K562 (cell line): ENCODE measurements at regions not wholly inside any gene's neighbourhood (a gene's known extent, or its start where the extent isn't known, plus 50 kb on each side); places are given as distances from the start of the nearest gene placed in this dataset.

Experiments used
- ATAC-seq: fragments of 200-7000 bp; cut with Tn5 transposase; 3 replicates; pipeline ENCODE4 v1.9.1; 2020; ENCODE audit warnings: moderate library complexity
- BruUV-seq: library from RNA; stranded (reverse); fragments of 400-500 nt; replicated peaks from 2 replicates; lab custom pipeline; 2021; lab: Mats Ljungman, UMichigan
- CTCF ChIA-PET: fragments of 300-600 bp; formaldehyde crosslinking; extraction: SDS; loops from one replicate; lab custom pipeline; 2021; ENCODE audit warnings: low intra/inter-chr PET ratio; lab: Yijun Ruan, JAX
- POLR2A ChIA-PET: fragments of 300-600, 350-650 bp; sonication (Branson Sonifier 250); formaldehyde crosslinking; extraction: SDS; loops from one replicate; lab custom pipeline; 2021; ENCODE audit warnings: antibody characterized with exemption, inconsistent platforms; lab: Yijun Ruan, JAX
- DNase-seq, 4 experiments: peaks; one replicate each; pipeline versions ENCODE4 v3.0.0 to v3.0.0-alpha.2; 2011 to 2018; ENCODE audit warnings: low spot score in 3 of 4, mixed read lengths in 3 of 4; ENCODE audit errors: extremely low read depth in 1 of 4
- FAIRE-seq: peaks from 2 replicates; lab custom pipeline; 2011; peaks lifted over from hg19 to GRCh38; lab: Jason Lieb, UNC
- H2AFZ ChIP-seq: 2 replicates; pipeline ENCODE4 v1.6.0; 2011; ENCODE audit warnings: low read depth, low read length, control low read depth, inconsistent platforms
- H3K27ac ChIP-seq: fragments of 200-600 bp; 3 replicates; pipeline ENCODE4 v1.8.0; 2011; ENCODE audit warnings: low read depth, mild to moderate bottlenecking, control low read depth, inconsistent platforms, low read length, moderate library complexity, mixed read lengths; ENCODE audit errors: extremely low read depth
- H3K27me3 ChIP-seq, 2 experiments: fragments of 300-600 bp in 1 of 2; 2 replicates in 1 of 2; 3 replicates in 1 of 2; pipeline versions ENCODE4 v1.6.0 to v1.8.0; 2011; ENCODE audit warnings: inconsistent platforms in 2 of 2, low read length in 2 of 2, mild to moderate bottlenecking in 1 of 2, mixed read lengths in 1 of 2, moderate library complexity in 1 of 2; ENCODE audit not compliant: control insufficient read depth in 2 of 2, insufficient read depth in 2 of 2
- H3K36me3 ChIP-seq: fragments of 300-600 bp; 3 replicates; pipeline ENCODE4 v1.8.0; 2011; ENCODE audit warnings: mild to moderate bottlenecking, low read length, inconsistent platforms; ENCODE audit not compliant: control insufficient read depth, insufficient read depth
- H3K4me1 ChIP-seq, 2 experiments: fragments of 200-600 bp in 1 of 2; replicated peaks in 1 of 2; 2 replicates in 1 of 2; 3 replicates in 1 of 2; pipeline versions ENCODE4 v1.5.1 to v1.8.0; 2011; ENCODE audit warnings: inconsistent platforms in 2 of 2, low read length in 2 of 2, mild to moderate bottlenecking in 1 of 2, mixed read lengths in 1 of 2, moderate library complexity in 1 of 2; ENCODE audit not compliant: control insufficient read depth in 2 of 2, insufficient read depth in 2 of 2
- H3K4me2 ChIP-seq: 2 replicates; pipeline ENCODE4 v1.6.1; 2011; ENCODE audit warnings: low read length, control low read depth, inconsistent platforms, mixed read lengths; ENCODE audit not compliant: insufficient read depth
- H3K4me3 ChIP-seq: fragments of 200-600 bp; sonication (generic), shearing (Covaris generic); 2 replicates; pipeline ENCODE4 v1.5.1; 2016; ENCODE audit warnings: control low read depth, inconsistent platforms
- H3K79me2 ChIP-seq: fragments of 200-600 bp; 3 replicates; pipeline ENCODE4 v1.8.0; 2011; ENCODE audit warnings: low read length, inconsistent platforms; ENCODE audit not compliant: control insufficient read depth, insufficient read depth
- H3K9ac ChIP-seq, 2 experiments: 2 replicates each; pipeline versions ENCODE4 v1.6.0 to v1.6.1; 2011; ENCODE audit warnings: low read depth in 2 of 2, low read length in 2 of 2, control low read depth in 1 of 2, inconsistent platforms in 1 of 2, mild to moderate bottlenecking in 1 of 2, mixed read lengths in 1 of 2; ENCODE audit not compliant: insufficient read depth in 1 of 2
- H3K9me1 ChIP-seq: one replicate; pipeline ENCODE4 v1.6.0; 2011; ENCODE audit warnings: inconsistent platforms, mild to moderate bottlenecking, low read length, moderate library complexity; ENCODE audit not compliant: control insufficient read depth, insufficient read depth
- H3K9me3 ChIP-seq: replicated peaks from 2 replicates; pipeline ENCODE4 v1.5.1; 2011; ENCODE audit warnings: low read depth, low read length, inconsistent platforms; ENCODE audit not compliant: control insufficient read depth, insufficient read depth
- H4K20me1 ChIP-seq: replicated peaks from 2 replicates; pipeline ENCODE4 v1.6.1; 2011; ENCODE audit warnings: low read length, inconsistent platforms, mixed read lengths; ENCODE audit not compliant: control insufficient read depth, insufficient read depth
- BCLAF1 ChIP-seq, 2 experiments: fragments of 450-650 bp in 1 of 2; IDR thresholded peaks; 2 replicates each; pipeline ENCODE4 v1.6.1; 2011 to 2017; ENCODE audit warnings: low read depth in 2 of 2, antibody characterized with exemption in 1 of 2, borderline replicate concordance in 1 of 2, low read length in 1 of 2, mild to moderate bottlenecking in 1 of 2, mixed read lengths in 1 of 2; ENCODE audit not compliant: control insufficient read depth in 1 of 2
- E2F5 ChIP-seq: sonication (generic); formaldehyde crosslinking; IDR thresholded peaks from 2 replicates; pipeline ENCODE4 v1.8.0; 2022; ENCODE audit warnings: mild to moderate bottlenecking, missing genetic modification reagents
- FIP1L1 ChIP-seq: fragments of 200-400 bp; formaldehyde crosslinking; IDR thresholded peaks from 2 replicates; pipeline ENCODE4 v1.6.1; 2018; ENCODE audit warnings: mild to moderate bottlenecking, low read depth, low read length; ENCODE audit not compliant: poor library complexity, severe bottlenecking
- NR2C2 ChIP-seq, 2 experiments: fragments of 200-800 bp in 1 of 2; sonication (Bioruptor generic) in 1 of 2; sonication (generic) in 1 of 2; formaldehyde crosslinking in 1 of 2; IDR thresholded peaks; 2 replicates each; pipeline versions ENCODE4 v1.6.1 to v1.8.0; 2016 to 2022; ENCODE audit warnings: mild to moderate bottlenecking in 1 of 2, missing compliant biosample characterization in 1 of 2, missing genetic modification characterization in 1 of 2, missing genetic modification reagents in 1 of 2
- POLR2G ChIP-seq: fragments of 200-400 bp; formaldehyde crosslinking; IDR thresholded peaks from 2 replicates; pipeline ENCODE4 v1.6.1; 2017; ENCODE audit warnings: low read depth, mild to moderate bottlenecking, antibody characterized with exemption, low read length, moderate library complexity
- ZBTB1 ChIP-seq: sonication (generic); formaldehyde crosslinking; IDR thresholded peaks from 2 replicates; pipeline ENCODE4 v1.8.1; 2023; ENCODE audit warnings: missing genetic modification reagents, low read depth, mild to moderate bottlenecking, borderline replicate concordance
- ZBTB34 ChIP-seq: fragments of 250-450 bp; sonication (Bioruptor Pico); IDR thresholded peaks from 2 replicates; pipeline ENCODE4 v1.8.0; 2021; ENCODE audit warnings: mild to moderate bottlenecking, moderate library complexity
- ZBTB9 ChIP-seq: fragments of 450-650 bp; formaldehyde crosslinking; IDR thresholded peaks from 2 replicates; pipeline ENCODE4 v1.4.0; 2020; ENCODE audit warnings: mild to moderate bottlenecking, moderate library complexity
- ZFPM2 ChIP-seq: fragments of 250-450 bp; sonication (Bioruptor Pico); IDR thresholded peaks from 2 replicates; pipeline ENCODE4 v1.5.1; 2022; ENCODE audit warnings: mild to moderate bottlenecking
- ZNF41 ChIP-seq: fragments of 250-450 bp; sonication (Bioruptor Pico); conservative IDR thresholded peaks from 2 replicates; pipeline ENCODE4 v1.4.0; 2020; ENCODE audit warnings: mild to moderate bottlenecking
- ZNF75A ChIP-seq: fragments of 450-650 bp; formaldehyde crosslinking; IDR thresholded peaks from 2 replicates; pipeline ENCODE4 v1.4.0; 2020; ENCODE audit warnings: mild to moderate bottlenecking
- in situ Hi-C: fragments of 300-500 bp; cut with MboI; formaldehyde crosslinking; loops from 4 replicates; pipeline ENCODE4 v1.15.0; 2018; ENCODE audit warnings: inconsistent platforms, mixed read lengths
- intact Hi-C: fragments of 100-400 bp; cut with micrococcal nuclease; formaldehyde crosslinking; loops from 2 replicates; pipeline ENCODE4 v1.14.2; 2022

GRCh38 chr3:27031476-27031875 is 337.7 kb downstream of the NEK10 start (continued):
- TF ChIP-seq ZBTB9 (CRISPR knock-in tag) (no peak), ZNF75A (CRISPR knock-in tag) (no peak), E2F5 (CRISPR knock-in tag) (no peak), NR2C2 (CRISPR knock-in tag; IDR thresholded peaks at IDR 0.05) (no peak), NR2C2 (tag; IDR thresholded peaks at IDR 0.05) (no peak)

GRCh38 chr3:27034255-27034654 is 334.9 kb downstream of the NEK10 start:
- DNase-seq (no peak), FAIRE-seq (no peak), ATAC-seq (no peak)
- Histone ChIP-seq H3K4me1 (no peaks in the 10 kb centered on the region), H3K4me3 (no peak overlapping the region), H4K20me1 (no peaks in the 10 kb centered on the region), H3K36me3 (no peaks in the 10 kb centered on the region), H3K4me2 (no peak overlapping the region), H3K27ac (no peak overlapping the region), H3K27me3 (no peaks in the 10 kb centered on the region), H3K9ac (no peak overlapping the region), H3K79me2 (no peaks in the 10 kb centered on the region), H3K9me1 (no peaks in the 10 kb centered on the region), H2AFZ (no peak overlapping the region), H3K9me3 (peaks cover 2% of the 10 kb centered on the region; the same call in 1 of the 2 replicates)
- no TSS peak for BruUV-seq
- ChIA-PET CTCF (no interaction called here), POLR2A (no interaction called here)
- in situ Hi-C loops: no loop called here
- intact Hi-C loops: no loop called here
- TF ChIP-seq ZFPM2 (no peak), ZBTB34 (CRISPR knock-in tag) (no peak), POLR2G (no peak), ZNF41 (CRISPR knock-in tag) (no peak), BCLAF1 (IDR thresholded peaks at IDR 0.05; ENCODE audit: borderline replicate concordance in 1 of 2, control insufficient read depth in 1 of 2, low read depth in 2 of 2, low read length in 1 of 2) (no peak), ZBTB1 (CRISPR knock-in tag) (no peak), FIP1L1 (no peak)
